Bronchial epithelial cell (primary cell): ENCODE measurements at regions not wholly inside any gene's neighbourhood (a gene's known extent, or its start where the extent isn't known, plus 50 kb on each side); places are given as distances from the start of the nearest gene placed in this dataset.
A peak's percentile ranks its signal among the peaks of the same experiment; 100 is the strongest.

Source experiments
- DNase-seq: peaks from one replicate; pipeline ENCODE4 v3.0.0-alpha.2; 2010; ENCODE audit warnings: low read depth
- FAIRE-seq: peaks from 2 replicates; lab custom pipeline; 2011; peaks lifted over from hg19 to GRCh38; lab: Jason Lieb, UNC
- H3K27me3 ChIP-seq: 2 replicates; pipeline ENCODE4 v1.5.1; 2011; ENCODE audit warnings: low read length; ENCODE audit not compliant: control insufficient read depth, insufficient read depth
- H3K36me3 ChIP-seq: 2 replicates; pipeline ENCODE4 v1.5.1; 2011; ENCODE audit warnings: low read length; ENCODE audit not compliant: control insufficient read depth, insufficient read depth
- H3K4me3 ChIP-seq: 2 replicates; pipeline ENCODE4 v1.5.1; 2011; ENCODE audit warnings: mild to moderate bottlenecking, low read depth, low read length, control low read depth
- TF ChIP-seq, protein P1 (sequence below): IDR thresholded peaks from 2 replicates; pipeline ENCODE4 v1.5.1; 2011; ENCODE audit warnings: mild to moderate bottlenecking, moderate library complexity, low read length, control low read depth, inconsistent platforms; ENCODE audit not compliant: insufficient read depth, severe bottlenecking

DNA sequence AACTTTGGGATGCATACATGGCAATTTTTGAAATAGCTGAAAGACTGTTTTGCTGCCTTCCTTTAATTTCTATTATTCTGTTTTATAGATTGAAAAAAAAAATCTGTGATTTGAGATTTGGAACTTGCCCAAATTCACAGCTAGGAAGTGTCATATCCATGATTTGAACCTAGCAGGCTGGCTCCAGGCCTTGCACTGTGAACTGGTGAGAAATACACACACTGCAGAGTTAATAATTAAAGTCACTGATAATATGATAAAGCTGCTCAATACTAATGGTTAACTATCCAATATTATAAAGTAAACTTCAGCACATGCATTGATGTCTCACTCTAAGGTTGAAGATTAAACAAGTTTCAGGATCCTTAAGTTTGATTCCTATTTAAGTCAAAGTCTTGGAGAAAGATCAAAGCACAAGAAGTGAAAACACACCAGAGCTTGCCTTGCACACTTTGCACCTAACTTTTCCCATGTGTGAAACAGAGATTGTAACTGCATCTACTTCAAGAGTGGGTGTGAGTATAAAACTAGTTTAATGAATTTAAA lies 150.6 kb upstream of the CCDC179 start:
- Histone ChIP-seq H3K27me3 (no peaks in the 10 kb centered on the region), H3K4me3 (no peak overlapping the region), H3K36me3 (no peaks in the 10 kb centered on the region)
- FAIRE-seq (no peak), DNase-seq (no peak)
- TF ChIP-seq, protein P1, sequence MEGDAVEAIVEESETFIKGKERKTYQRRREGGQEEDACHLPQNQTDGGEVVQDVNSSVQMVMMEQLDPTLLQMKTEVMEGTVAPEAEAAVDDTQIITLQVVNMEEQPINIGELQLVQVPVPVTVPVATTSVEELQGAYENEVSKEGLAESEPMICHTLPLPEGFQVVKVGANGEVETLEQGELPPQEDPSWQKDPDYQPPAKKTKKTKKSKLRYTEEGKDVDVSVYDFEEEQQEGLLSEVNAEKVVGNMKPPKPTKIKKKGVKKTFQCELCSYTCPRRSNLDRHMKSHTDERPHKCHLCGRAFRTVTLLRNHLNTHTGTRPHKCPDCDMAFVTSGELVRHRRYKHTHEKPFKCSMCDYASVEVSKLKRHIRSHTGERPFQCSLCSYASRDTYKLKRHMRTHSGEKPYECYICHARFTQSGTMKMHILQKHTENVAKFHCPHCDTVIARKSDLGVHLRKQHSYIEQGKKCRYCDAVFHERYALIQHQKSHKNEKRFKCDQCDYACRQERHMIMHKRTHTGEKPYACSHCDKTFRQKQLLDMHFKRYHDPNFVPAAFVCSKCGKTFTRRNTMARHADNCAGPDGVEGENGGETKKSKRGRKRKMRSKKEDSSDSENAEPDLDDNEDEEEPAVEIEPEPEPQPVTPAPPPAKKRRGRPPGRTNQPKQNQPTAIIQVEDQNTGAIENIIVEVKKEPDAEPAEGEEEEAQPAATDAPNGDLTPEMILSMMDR, result no peak

DNA sequence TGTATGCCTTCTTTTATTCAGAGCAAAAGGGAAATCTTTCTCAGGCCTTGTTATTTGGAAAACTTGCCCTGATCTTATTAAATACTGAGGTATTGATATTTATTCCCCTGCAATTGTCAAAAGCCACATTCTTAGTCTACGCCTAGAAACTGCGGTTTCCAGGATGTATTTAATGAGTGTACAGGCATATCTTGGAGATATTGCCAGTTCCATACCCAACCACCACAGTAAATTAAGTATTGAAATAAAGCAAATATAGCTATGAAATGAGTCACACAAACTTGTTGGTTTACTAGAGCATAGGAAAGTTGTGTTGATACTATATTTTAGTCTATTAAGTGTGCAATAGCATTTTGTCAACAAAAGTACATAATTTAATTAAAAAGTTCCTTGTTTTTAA lies 152.7 kb upstream of the CCDC179 start:
- Histone ChIP-seq H3K36me3 (no peaks in the 10 kb centered on the region), H3K4me3 (no peak overlapping the region), H3K27me3 (no peaks in the 10 kb centered on the region)
- FAIRE-seq, result no peak
- TF ChIP-seq, protein P1, result no peak
- no peak for DNase-seq

DNA sequence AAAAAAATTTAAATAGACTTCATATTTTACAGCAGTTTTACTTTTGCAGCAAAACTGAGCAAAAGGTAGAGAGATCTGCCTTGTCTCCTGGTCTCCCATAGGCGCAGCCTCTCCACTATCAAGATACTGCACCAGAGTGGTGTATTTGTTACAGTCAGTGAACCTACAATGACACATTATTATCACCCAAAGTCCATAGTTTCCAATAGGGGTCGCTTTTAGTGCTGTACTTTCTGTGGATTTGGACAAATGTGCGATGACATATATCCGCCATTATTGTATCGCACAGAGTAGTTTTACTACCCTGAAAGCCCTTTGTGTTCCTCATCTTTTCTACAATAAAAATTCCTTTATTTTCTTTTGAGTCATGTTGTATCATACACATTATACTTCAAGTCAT lies 153.2 kb upstream of the CCDC179 start:
- FAIRE-seq, result no peak
- no peak overlapping the region for H3K4me3 ChIP-seq
- no peak for DNase-seq
- H3K36me3 ChIP-seq, result no peaks in the 10 kb centered on the region
- H3K27me3 ChIP-seq, result no peaks in the 10 kb centered on the region
- TF ChIP-seq, protein P1, result no peak

DNA sequence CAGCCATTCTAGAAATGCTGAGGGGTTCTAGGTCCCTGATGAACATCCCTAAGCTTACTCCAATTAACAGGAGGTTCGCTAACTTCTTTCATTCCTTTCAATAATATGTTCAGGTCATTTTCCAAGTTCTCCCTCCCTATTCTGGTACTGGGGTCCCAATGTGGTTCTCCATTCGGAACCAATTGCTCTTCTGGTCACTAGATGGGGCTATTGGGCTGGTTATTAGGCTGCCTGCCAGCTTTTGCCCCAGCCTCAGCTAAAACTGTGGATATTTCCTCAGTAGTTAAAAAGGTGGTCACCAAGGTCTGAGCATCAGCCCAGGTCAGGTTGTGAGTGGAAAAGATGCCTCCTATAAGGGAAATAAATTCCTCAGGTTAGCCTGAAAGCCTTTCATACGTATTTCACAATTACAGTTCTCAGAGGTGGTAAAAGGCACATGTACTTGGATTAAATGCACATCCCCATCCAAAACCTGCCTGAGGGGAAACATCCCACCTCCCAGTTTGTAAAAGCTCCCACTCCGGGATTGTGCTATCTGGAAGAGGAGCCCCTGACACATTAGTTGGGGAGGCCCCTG lies 161.1 kb upstream of the CCDC179 start:
- no peak overlapping the region for H3K4me3 ChIP-seq
- DNase-seq, result peak; percentile 15
- H3K27me3 ChIP-seq, result no peaks in the 10 kb centered on the region
- H3K36me3 ChIP-seq, result no peaks in the 10 kb centered on the region
- FAIRE-seq, result no peak
- TF ChIP-seq, protein P1, result peak; percentile 54

DNA sequence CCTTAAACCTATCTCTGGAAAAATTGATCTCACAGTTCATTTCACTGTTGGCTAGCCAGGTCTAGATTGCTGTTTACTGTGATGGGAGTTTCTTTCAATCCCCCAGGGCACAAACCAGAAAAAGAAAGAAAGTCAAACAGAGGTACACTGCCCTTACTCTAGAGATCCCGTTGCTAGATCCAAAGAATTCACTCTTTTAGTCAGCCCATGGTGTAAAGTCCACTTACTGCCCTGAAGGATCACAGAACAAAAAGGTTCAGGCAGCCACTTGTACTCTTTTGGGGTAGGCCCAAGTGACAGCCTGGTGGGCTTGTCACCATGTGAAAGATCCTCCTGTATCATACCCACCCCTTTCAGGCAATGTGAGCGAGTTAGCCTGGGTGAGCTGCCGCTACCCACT lies 162.6 kb upstream of the CCDC179 start:
- DNase-seq, result no peak
- no peak for FAIRE-seq
- no peaks in the 10 kb centered on the region for H3K27me3 ChIP-seq
- TF ChIP-seq, protein P1, result no peak
- no peaks in the 10 kb centered on the region for H3K36me3 ChIP-seq
- no peak overlapping the region for H3K4me3 ChIP-seq

DNA sequence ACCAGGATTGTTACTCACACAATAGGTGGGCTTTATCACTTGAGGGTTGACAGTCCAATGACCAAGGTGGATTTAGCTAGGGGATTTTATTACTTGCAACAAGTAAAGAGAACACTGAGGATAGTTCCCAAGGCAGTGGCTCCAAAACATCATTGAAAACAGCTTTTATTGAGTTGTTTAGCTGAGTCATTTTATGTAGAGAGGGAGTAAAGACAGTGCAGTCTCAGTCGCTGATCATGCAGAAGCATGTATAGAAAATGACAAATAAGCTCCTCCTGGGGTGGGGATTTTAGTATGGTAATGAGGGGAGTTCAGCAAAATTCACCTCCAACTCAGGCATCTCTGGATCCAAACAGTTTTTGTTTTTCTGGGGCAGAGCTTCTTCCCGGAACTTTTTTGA lies 163.0 kb upstream of the CCDC179 start:
- TF ChIP-seq, protein P1, result no peak
- no peaks in the 10 kb centered on the region for H3K27me3 ChIP-seq
- H3K36me3 ChIP-seq, result no peaks in the 10 kb centered on the region
- H3K4me3 ChIP-seq, result no peak overlapping the region
- FAIRE-seq, result no peak
- no peak for DNase-seq
